SK-N-SH treated with all-trans-retinoic acid at 6 μM for 48 hours (cell line): ENCODE measurements at regions not wholly inside any gene's neighbourhood (a gene's known extent, or its start where the extent isn't known, plus 50 kb on each side); places are given as distances from the start of the nearest gene placed in this dataset.

Source experiments
- ARNTL ChIP-seq: fragments of 450-650 bp; formaldehyde crosslinking; IDR thresholded peaks from 2 replicates; pipeline ENCODE4 v1.5.0; 2020; ENCODE audit warnings: low read depth, mild to moderate bottlenecking, moderate library complexity, borderline replicate concordance
- BACH2 ChIP-seq: fragments of 250-450 bp; sonication (Bioruptor Pico); IDR thresholded peaks from 2 replicates; pipeline ENCODE4 v1.9.0; 2021; ENCODE audit warnings: mild to moderate bottlenecking, borderline replicate concordance
- CSDC2 ChIP-seq: fragments of 250-450 bp; sonication (Bioruptor Pico); IDR thresholded peaks from 2 replicates; pipeline ENCODE4 v1.5.0; 2020; ENCODE audit warnings: mild to moderate bottlenecking, moderate library complexity
- CSRNP3 ChIP-seq: fragments of 250-450 bp; sonication (Bioruptor Pico); IDR thresholded peaks from 2 replicates; pipeline ENCODE4 v1.5.1; 2021; ENCODE audit warnings: mild to moderate bottlenecking, moderate library complexity
- ESRRG ChIP-seq: fragments of 250-450 bp; sonication (Bioruptor Pico); IDR thresholded peaks from 2 replicates; pipeline ENCODE4 v1.6.1; 2021; ENCODE audit warnings: mild to moderate bottlenecking
- ISL1 ChIP-seq: fragments of 250-450 bp; sonication (Bioruptor Pico); IDR thresholded peaks from 2 replicates; pipeline ENCODE4 v2.1.2; 2022; ENCODE audit warnings: mild to moderate bottlenecking, moderate library complexity
- PPARA ChIP-seq: fragments of 250-450 bp; sonication (Bioruptor Pico); IDR thresholded peaks from 2 replicates; pipeline ENCODE4 v1.5.0; 2020; ENCODE audit warnings: mild to moderate bottlenecking, borderline replicate concordance
- RARB ChIP-seq: fragments of 250-450 bp; sonication (Bioruptor Pico); IDR thresholded peaks from 2 replicates; pipeline ENCODE4 v1.8.0; 2021; ENCODE audit warnings: mild to moderate bottlenecking, moderate library complexity
- TOX ChIP-seq: fragments of 250-450 bp; sonication (Bioruptor Pico); IDR thresholded peaks from 2 replicates; pipeline ENCODE4 v1.8.0; 2021; ENCODE audit warnings: mild to moderate bottlenecking, moderate library complexity, borderline replicate concordance
- ZFP3 ChIP-seq: fragments of 250-450 bp; sonication (Bioruptor Pico); IDR thresholded peaks from 2 replicates; pipeline ENCODE4 v1.5.0; 2020; ENCODE audit warnings: mild to moderate bottlenecking, moderate library complexity
- ZFP30 ChIP-seq: fragments of 450-650 bp; formaldehyde crosslinking; IDR thresholded peaks from 2 replicates; pipeline ENCODE4 v1.5.0; 2022; ENCODE audit warnings: mild to moderate bottlenecking, moderate library complexity
- ZNF70 ChIP-seq: fragments of 450-650 bp; formaldehyde crosslinking; IDR thresholded peaks from 2 replicates; pipeline ENCODE4 v1.5.0; 2020; ENCODE audit warnings: mild to moderate bottlenecking, moderate library complexity
- TF ChIP-seq, protein P1 (sequence below): fragments of 250-450 bp; sonication (Bioruptor Pico); IDR thresholded peaks from 2 replicates; pipeline ENCODE4 v1.8.0; 2021; ENCODE audit warnings: low read depth, mild to moderate bottlenecking, moderate library complexity, borderline replicate concordance
- TF ChIP-seq, protein P2 (sequence below): fragments of 250-450 bp; sonication (Bioruptor Pico); IDR thresholded peaks from 2 replicates; pipeline ENCODE4 v1.5.1; 2020; ENCODE audit warnings: low read depth, mild to moderate bottlenecking, moderate library complexity

GRCh38 chr10:60542657-60543056 is 153.0 kb upstream of the ANK3 start:
- TF ChIP-seq RARB (CRISPR knock-in tag): no peak
- no peak for TF ChIP-seq CSRNP3 (CRISPR knock-in tag)
- no peak for TF ChIP-seq CSDC2 (CRISPR knock-in tag)
- TF ChIP-seq ISL1 (CRISPR knock-in tag): no peak
- TF ChIP-seq TOX (CRISPR knock-in tag): no peak
- TF ChIP-seq BACH2: no peak
- no peak for TF ChIP-seq ZFP3 (CRISPR knock-in tag)
- no peak for TF ChIP-seq ESRRG (CRISPR knock-in tag)
- TF ChIP-seq PPARA (CRISPR knock-in tag): no peak
- no peak for TF ChIP-seq ZFP30 (CRISPR knock-in tag)
- TF ChIP-seq, protein P1, sequence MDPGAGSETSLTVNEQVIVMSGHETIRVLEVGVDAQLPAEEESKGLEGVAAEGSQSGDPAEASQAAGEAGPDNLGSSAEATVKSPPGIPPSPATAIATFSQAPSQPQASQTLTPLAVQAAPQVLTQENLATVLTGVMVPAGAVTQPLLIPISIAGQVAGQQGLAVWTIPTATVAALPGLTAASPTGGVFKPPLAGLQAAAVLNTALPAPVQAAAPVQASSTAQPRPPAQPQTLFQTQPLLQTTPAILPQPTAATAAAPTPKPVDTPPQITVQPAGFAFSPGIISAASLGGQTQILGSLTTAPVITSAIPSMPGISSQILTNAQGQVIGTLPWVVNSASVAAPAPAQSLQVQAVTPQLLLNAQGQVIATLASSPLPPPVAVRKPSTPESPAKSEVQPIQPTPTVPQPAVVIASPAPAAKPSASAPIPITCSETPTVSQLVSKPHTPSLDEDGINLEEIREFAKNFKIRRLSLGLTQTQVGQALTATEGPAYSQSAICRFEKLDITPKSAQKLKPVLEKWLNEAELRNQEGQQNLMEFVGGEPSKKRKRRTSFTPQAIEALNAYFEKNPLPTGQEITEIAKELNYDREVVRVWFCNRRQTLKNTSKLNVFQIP (CRISPR knock-in tag): no peak
- TF ChIP-seq, protein P2, sequence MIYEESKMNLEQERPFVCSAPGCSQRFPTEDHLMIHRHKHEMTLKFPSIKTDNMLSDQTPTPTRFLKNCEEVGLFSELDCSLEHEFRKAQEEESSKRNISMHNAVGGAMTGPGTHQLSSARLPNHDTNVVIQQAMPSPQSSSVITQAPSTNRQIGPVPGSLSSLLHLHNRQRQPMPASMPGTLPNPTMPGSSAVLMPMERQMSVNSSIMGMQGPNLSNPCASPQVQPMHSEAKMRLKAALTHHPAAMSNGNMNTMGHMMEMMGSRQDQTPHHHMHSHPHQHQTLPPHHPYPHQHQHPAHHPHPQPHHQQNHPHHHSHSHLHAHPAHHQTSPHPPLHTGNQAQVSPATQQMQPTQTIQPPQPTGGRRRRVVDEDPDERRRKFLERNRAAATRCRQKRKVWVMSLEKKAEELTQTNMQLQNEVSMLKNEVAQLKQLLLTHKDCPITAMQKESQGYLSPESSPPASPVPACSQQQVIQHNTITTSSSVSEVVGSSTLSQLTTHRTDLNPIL (CRISPR knock-in tag): no peak
- no peak for TF ChIP-seq ARNTL (CRISPR knock-in tag)
- no peak for TF ChIP-seq ZNF70
